Keratinocyte (primary cell): ENCODE measurements at regions not wholly inside any gene's neighbourhood (a gene's known extent, or its start where the extent isn't known, plus 50 kb on each side); places are given as distances from the start of the nearest gene placed in this dataset.

ENCODE experiments used
- DNase-seq: peaks from one replicate; pipeline ENCODE4 v3.0.0-alpha.2; 2011; ENCODE audit warnings: low read depth, missing footprints, low spot score
- FAIRE-seq: peaks from 2 replicates; lab custom pipeline; 2011; peaks lifted over from hg19 to GRCh38; lab: Jason Lieb, UNC
- H2AFZ ChIP-seq: 2 replicates; pipeline ENCODE4 v1.6.0; 2012; ENCODE audit warnings: low read length, control low read depth, inconsistent platforms; ENCODE audit not compliant: control insufficient read depth
- H3K27ac ChIP-seq: 2 replicates; pipeline ENCODE4 v1.5.1; 2011; ENCODE audit warnings: low read length; ENCODE audit not compliant: control insufficient read depth, insufficient read depth
- H3K27me3 ChIP-seq: 3 replicates; pipeline ENCODE4 v1.6.0; 2011; ENCODE audit warnings: low read length; ENCODE audit not compliant: control insufficient read depth, insufficient read depth; ENCODE audit errors: extremely low read depth
- H3K36me3 ChIP-seq, 2 experiments: 2 replicates in 1 of 2; 3 replicates in 1 of 2; pipeline ENCODE4 v1.5.1; 2011; ENCODE audit warnings: low read length in 2 of 2, mild to moderate bottlenecking in 1 of 2; ENCODE audit not compliant: control insufficient read depth in 2 of 2, insufficient read depth in 2 of 2; ENCODE audit errors: extremely low read depth in 1 of 2
- H3K4me1 ChIP-seq: 3 replicates; pipeline ENCODE4 v1.5.1; 2011; ENCODE audit warnings: low read length; ENCODE audit not compliant: control insufficient read depth, insufficient read depth; ENCODE audit errors: extremely low read depth
- H3K4me2 ChIP-seq: 3 replicates; pipeline ENCODE4 v1.6.0; 2011; ENCODE audit warnings: low read depth, low read length; ENCODE audit not compliant: control insufficient read depth, insufficient read depth; ENCODE audit errors: extremely low read depth
- H3K4me3 ChIP-seq, 3 experiments: fragments of 200-600 bp in 1 of 3; sonication (generic) in 1 of 3; 2 replicates in 2 of 3; 3 replicates in 1 of 3; pipeline ENCODE4 v1.5.1; 2011 to 2016; ENCODE audit warnings: low read length in 3 of 3, mild to moderate bottlenecking in 3 of 3, control low read depth in 2 of 3, inconsistent platforms in 1 of 3, low read depth in 1 of 3, mixed read lengths in 1 of 3, mixed run types in 1 of 3, moderate library complexity in 1 of 3; ENCODE audit not compliant: control insufficient read depth in 2 of 3, insufficient read depth in 2 of 3; ENCODE audit errors: extremely low read depth in 1 of 3
- H3K79me2 ChIP-seq: 2 replicates; pipeline ENCODE4 v1.6.0; 2012; ENCODE audit warnings: low read length; ENCODE audit not compliant: control insufficient read depth, insufficient read depth
- H3K9ac ChIP-seq: 3 replicates; pipeline ENCODE4 v1.6.0; 2011; ENCODE audit warnings: low read length; ENCODE audit not compliant: control insufficient read depth, insufficient read depth; ENCODE audit errors: extremely low read depth
- H3K9me1 ChIP-seq: 3 replicates; pipeline ENCODE4 v1.6.0; 2011; ENCODE audit warnings: low read length; ENCODE audit not compliant: control insufficient read depth, insufficient read depth; ENCODE audit errors: extremely low read depth
- H3K9me3 ChIP-seq: 2 replicates; pipeline ENCODE4 v1.5.1; 2012; ENCODE audit warnings: low read depth, low read length; ENCODE audit not compliant: control insufficient read depth
- H4K20me1 ChIP-seq: 3 replicates; pipeline ENCODE4 v1.6.0; 2011; ENCODE audit warnings: low read length; ENCODE audit not compliant: control insufficient read depth, insufficient read depth; ENCODE audit errors: extremely low read depth
- EZH2 ChIP-seq: IDR thresholded peaks from one replicate; pipeline ENCODE4 v1.6.1; 2012; ENCODE audit warnings: inconsistent platforms, mild to moderate bottlenecking, low read length, moderate library complexity
- dilution Hi-C: fragments of 300-500 bp; cut with MboI; formaldehyde crosslinking; loops from one replicate; pipeline ENCODE4 v1.7.0; 2020; ENCODE audit warnings: low sequenced_read_pairs; ENCODE audit not compliant: extremely low pct_ligation_motif_present
- TF ChIP-seq, protein P1 (sequence below), 3 experiments: IDR thresholded peaks in 1 of 3; conservative IDR thresholded peaks in 1 of 3; optimal IDR thresholded peaks in 1 of 3; 2 replicates in 2 of 3; 3 replicates in 1 of 3; pipeline versions ENCODE3 to v1.5.1; 2011; ENCODE audit warnings: low read length in 3 of 3, mild to moderate bottlenecking in 3 of 3, moderate library complexity in 2 of 3, control low read depth in 1 of 3, inconsistent platforms in 1 of 3; ENCODE audit not compliant: insufficient read depth in 2 of 3; ENCODE audit errors: extremely low read depth in 1 of 3

DNA sequence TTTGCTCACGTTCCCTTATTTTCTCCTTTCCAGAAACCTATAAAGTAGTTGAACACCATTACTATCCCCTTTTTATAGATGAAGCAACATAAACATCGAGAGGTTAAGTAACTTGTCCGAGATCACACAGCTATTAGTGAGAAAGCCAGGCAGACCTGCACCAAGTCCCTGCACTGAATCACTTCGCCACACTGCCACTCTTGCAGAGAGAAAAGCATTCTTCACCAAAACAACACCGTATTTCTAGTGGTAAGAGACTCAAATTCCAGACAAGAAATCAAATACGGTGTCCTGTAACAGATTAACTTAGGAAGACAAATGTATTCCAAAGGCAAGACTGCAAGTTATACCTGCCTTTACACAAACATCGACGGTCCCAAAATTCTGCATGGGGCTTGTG lies 82.0 kb upstream of the DMRT1 start:
- Histone ChIP-seq H3K27me3 (no peaks in the 10 kb centered on the region), H3K79me2 (no peaks in the 10 kb centered on the region), H3K36me3 (no peaks in the 10 kb centered on the region), H3K27ac (no peak overlapping the region), H3K4me1 (peaks cover 11% of the 10 kb centered on the region), H4K20me1 (no peaks in the 10 kb centered on the region), H3K9me1 (no peaks in the 10 kb centered on the region), H3K9me3 (no peaks in the 10 kb centered on the region), H3K9ac (no peak overlapping the region), H3K4me2 (no peak overlapping the region), H3K4me3 (no peak overlapping the region), H2AFZ (no peak overlapping the region)
- no peak for DNase-seq
- no peak for FAIRE-seq
- dilution Hi-C loops, result no loop called here
- TF ChIP-seq EZH2, result no peak
- TF ChIP-seq, protein P1, sequence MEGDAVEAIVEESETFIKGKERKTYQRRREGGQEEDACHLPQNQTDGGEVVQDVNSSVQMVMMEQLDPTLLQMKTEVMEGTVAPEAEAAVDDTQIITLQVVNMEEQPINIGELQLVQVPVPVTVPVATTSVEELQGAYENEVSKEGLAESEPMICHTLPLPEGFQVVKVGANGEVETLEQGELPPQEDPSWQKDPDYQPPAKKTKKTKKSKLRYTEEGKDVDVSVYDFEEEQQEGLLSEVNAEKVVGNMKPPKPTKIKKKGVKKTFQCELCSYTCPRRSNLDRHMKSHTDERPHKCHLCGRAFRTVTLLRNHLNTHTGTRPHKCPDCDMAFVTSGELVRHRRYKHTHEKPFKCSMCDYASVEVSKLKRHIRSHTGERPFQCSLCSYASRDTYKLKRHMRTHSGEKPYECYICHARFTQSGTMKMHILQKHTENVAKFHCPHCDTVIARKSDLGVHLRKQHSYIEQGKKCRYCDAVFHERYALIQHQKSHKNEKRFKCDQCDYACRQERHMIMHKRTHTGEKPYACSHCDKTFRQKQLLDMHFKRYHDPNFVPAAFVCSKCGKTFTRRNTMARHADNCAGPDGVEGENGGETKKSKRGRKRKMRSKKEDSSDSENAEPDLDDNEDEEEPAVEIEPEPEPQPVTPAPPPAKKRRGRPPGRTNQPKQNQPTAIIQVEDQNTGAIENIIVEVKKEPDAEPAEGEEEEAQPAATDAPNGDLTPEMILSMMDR (optimal IDR thresholded peaks at IDR 0.05 in 1 of 3, IDR thresholded peaks at IDR 0.05 in 1 of 3, conservative IDR thresholded peaks at IDR 0.05 in 1 of 3; ENCODE audit: extremely low read depth in 1 of 3, insufficient read depth in 2 of 3, low read length in 3 of 3), result no peak

DNA sequence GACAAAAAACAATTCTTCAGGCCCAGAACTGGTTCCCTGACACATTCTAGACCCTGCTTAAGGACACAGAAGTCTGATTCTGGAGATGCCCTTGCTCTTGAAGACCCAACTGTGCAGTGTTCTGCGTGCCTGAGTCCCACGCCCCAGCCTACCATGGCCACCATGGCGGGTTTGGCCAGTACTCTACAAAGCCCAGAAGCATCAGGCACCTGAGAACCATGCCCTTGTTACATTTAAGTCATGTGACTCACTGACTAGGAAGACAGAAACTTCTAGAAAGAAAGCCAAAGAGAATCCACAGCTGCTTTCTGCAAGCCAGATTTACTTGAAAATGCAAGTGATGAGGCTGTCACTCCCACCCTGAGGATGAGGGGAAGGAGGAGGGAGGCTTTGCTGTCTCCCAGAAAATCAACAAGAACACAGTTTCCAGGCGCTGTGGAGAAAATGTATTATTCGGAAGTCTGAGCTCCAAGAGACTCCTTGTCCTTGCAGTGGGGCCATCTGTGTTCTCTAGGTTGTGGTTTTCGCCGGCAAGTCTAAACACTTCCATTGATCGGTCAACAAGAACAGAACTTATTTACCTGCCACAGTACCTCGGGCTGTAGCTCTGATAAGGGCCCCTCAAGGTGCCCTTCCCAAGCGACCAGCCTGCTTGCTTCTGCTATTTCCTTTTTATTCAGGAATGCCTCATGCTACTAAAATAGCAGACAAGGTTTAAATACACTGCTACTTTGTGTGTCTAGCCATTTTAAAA lies 81.3 kb upstream of the DMRT1 start:
- no peaks in the 10 kb centered on the region for H3K36me3 ChIP-seq
- H3K9me3 ChIP-seq, result no peaks in the 10 kb centered on the region
- DNase-seq (no peak), FAIRE-seq (no peak)
- no peak overlapping the region for H3K9ac ChIP-seq
- H3K27ac ChIP-seq, result no peak overlapping the region
- TF ChIP-seq, protein P1 (optimal IDR thresholded peaks at IDR 0.05 in 1 of 3, IDR thresholded peaks at IDR 0.05 in 1 of 3, conservative IDR thresholded peaks at IDR 0.05 in 1 of 3; ENCODE audit: extremely low read depth in 1 of 3, insufficient read depth in 2 of 3, low read length in 3 of 3), result no peak
- no peak for TF ChIP-seq EZH2
- H3K4me3 ChIP-seq, result no peak overlapping the region
- peaks cover 9% of the 10 kb centered on the region for H3K4me1 ChIP-seq
- no peak overlapping the region for H3K4me2 ChIP-seq
- no peaks in the 10 kb centered on the region for H3K79me2 ChIP-seq
- dilution Hi-C loops, result no loop called here
- no peaks in the 10 kb centered on the region for H3K27me3 ChIP-seq
- no peaks in the 10 kb centered on the region for H3K9me1 ChIP-seq
- H4K20me1 ChIP-seq, result no peaks in the 10 kb centered on the region
- H2AFZ ChIP-seq, result no peak overlapping the region
